Epithelial cell of proximal tubule (primary cell): ENCODE measurements at regions not wholly inside any gene's neighbourhood (a gene's known extent, or its start where the extent isn't known, plus 50 kb on each side); places are given as distances from the start of the nearest gene placed in this dataset.

Source experiments
- DNase-seq: peaks from one replicate; pipeline ENCODE4 v3.0.0-alpha.2; 2011; ENCODE audit warnings: low read depth
- H3K4me3 ChIP-seq: 2 replicates; pipeline ENCODE4 v1.5.1; 2011; ENCODE audit warnings: low read depth, mild to moderate bottlenecking, low read length
- TF ChIP-seq, protein P1 (sequence below): conservative IDR thresholded peaks from 2 replicates; pipeline ENCODE4 v1.5.1; 2012; ENCODE audit warnings: low read depth, mild to moderate bottlenecking, low read length

DNA sequence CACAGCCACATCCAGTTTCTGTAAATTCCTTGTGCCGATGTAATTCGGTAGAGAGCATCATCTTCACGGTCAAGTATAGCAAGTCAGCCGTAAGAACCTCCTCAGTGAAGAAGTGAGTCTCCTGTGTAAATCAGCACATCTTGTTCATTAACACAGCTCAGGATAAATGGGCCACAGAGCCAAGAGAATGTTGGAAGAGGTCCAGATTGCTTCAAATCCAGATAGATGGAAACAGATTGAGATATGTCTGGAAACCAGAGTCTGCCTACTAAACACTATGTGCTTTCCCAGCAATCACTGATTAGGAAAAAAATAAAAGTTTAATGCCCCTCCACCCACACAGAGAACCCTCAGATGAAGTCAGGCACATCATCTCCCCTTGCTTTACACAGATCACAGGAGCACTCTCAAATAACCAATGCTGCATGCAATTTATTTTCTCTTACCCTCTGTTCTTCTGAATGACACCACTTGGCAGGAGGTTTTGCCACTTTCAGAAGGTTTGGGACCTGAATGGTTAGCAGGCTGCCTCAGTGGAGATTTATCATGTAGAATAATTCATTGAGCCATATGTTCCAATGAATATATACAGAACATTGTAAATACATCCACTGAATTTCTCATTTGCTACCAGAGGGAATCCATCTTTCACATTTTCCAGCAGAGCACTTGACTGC lies 357.7 kb downstream of the C4orf33 start:
- TF ChIP-seq, protein P1, sequence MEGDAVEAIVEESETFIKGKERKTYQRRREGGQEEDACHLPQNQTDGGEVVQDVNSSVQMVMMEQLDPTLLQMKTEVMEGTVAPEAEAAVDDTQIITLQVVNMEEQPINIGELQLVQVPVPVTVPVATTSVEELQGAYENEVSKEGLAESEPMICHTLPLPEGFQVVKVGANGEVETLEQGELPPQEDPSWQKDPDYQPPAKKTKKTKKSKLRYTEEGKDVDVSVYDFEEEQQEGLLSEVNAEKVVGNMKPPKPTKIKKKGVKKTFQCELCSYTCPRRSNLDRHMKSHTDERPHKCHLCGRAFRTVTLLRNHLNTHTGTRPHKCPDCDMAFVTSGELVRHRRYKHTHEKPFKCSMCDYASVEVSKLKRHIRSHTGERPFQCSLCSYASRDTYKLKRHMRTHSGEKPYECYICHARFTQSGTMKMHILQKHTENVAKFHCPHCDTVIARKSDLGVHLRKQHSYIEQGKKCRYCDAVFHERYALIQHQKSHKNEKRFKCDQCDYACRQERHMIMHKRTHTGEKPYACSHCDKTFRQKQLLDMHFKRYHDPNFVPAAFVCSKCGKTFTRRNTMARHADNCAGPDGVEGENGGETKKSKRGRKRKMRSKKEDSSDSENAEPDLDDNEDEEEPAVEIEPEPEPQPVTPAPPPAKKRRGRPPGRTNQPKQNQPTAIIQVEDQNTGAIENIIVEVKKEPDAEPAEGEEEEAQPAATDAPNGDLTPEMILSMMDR: no peak
- H3K4me3 ChIP-seq: no peak overlapping the region
- no peak for DNase-seq

DNA sequence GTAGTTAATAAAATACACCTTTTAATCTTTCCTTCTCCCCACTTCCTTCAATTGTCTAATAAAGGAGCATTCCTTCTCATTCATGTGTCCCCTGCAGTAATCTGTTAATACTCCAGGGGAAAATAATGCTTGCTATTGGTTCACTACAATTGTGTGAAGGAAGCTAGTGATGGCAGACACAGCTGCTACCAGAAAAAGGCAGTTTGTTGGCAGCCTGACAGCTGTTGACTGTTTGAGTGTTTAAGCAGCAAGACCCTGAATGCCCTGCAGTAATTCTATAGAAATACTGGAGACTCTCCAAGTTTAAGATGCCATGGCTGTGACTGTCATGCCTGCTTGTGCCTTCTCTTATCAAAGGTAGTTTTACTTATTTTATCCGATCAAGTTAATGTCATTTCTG lies 359.5 kb downstream of the C4orf33 start:
- TF ChIP-seq, protein P1: no peak
- DNase-seq: no peak

DNA sequence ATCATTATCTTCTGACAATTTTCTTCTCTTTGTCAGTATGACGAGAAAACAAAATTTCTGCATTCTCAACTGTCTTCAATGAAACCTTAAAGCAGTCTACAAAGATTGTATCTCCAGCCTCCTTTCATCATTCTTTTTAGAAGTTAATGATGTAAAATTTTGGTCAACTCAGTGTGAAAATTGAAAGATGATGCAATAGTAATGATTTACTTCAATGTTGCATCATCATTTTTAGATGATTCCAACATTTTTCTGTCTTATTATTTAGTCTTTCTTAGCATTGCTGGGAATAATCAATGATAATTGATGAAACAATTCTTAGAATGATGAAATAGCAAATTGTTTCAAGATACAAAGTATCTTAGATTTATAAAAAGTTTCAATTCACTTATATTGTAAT lies 372.7 kb downstream of the C4orf33 start:
- TF ChIP-seq, protein P1: no peak
- no peak overlapping the region for H3K4me3 ChIP-seq
- no peak for DNase-seq

More for the DNA sequence above, 359.5 kb downstream of the C4orf33 start:
- no peak overlapping the region for H3K4me3 ChIP-seq

DNA sequence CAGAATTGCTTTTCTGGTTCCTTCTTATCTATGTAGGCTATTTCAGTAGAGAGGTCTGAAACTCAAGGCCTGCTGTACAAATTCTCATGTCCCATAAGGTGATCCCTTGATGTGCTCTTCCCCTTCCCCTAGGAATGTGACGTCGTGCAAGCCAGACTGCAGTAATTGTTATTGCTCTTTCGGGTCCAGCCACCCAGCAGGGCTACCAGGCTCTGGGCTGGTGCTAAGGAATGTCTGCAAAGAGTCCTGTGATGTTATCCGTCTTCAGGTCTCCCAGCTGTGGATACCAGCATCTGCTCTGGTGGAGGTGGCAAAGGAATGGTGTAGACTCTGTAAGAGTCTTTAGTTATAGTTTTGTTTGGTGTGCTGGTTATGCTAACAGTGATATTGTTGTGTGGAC lies 378.7 kb downstream of the C4orf33 start:
- H3K4me3 ChIP-seq: no peak overlapping the region
- no peak for DNase-seq
- TF ChIP-seq, protein P1: no peak

DNA sequence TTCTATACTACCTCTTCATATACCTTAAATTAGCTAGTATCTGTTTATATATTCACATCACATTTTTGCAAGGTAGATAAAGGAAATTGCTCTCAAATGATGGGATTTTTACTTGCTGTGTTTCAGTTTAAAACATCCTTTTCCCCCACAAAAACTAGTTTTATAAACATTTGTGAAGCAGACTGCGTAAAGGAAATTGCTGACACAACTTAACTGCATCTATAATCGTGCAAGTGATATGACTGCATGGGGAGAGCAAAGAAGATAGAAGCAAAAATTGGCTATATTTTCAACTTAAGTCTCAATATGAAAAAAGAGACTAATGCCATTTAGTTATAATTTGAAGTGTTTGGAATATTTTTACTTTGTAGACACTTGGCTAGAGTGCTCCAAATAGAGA lies 385.2 kb downstream of the C4orf33 start:
- DNase-seq: no peak
- TF ChIP-seq, protein P1: no peak

DNA sequence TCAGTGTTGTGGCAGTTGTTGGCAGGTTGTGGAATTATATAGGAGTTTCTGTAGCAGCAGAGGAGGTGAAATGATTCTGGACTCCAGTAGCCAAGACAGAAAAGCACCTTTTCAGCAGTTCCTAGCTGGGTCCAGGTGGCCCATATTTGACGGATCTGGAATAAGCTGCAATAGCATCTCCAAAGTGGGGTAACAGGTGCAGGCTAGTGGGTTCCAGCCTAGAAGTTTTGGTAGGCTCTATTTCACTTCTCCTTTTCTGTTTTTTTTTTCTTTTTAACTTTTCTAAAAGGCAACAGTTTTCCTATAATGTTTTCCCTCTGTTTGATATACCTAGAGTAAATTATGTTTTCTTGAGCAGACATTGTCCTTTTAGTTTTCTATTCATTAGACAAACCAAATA lies 392.5 kb downstream of the C4orf33 start:
- H3K4me3 ChIP-seq: no peak overlapping the region
- TF ChIP-seq, protein P1: no peak
- no peak for DNase-seq

More for the DNA sequence above, 385.2 kb downstream of the C4orf33 start:
- H3K4me3 ChIP-seq: no peak overlapping the region

DNA sequence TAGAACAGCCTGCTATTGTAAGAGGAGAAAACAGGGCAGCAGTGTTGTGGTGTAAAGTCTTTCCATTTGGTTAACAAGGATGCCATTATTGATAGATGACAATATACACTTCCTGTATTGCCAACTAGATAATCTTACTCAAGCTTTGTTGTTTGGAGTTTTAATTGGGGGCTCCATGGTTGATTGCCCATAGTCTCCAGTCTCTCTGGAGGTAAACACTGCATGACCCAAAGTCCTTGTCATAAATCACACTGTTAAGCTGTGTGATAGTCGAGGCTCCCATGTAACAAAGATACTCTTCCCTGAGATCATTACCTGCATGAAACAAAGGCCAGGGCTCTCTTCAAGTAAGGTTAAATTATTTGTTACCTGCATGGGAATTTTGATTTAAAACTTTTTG lies 394.6 kb downstream of the C4orf33 start:
- DNase-seq: no peak
- TF ChIP-seq, protein P1: no peak
- no peak overlapping the region for H3K4me3 ChIP-seq
